GM18858 (cell line): ENCODE measurements at regions not wholly inside any gene's neighbourhood (a gene's known extent, or its start where the extent isn't known, plus 50 kb on each side); places are given as distances from the start of the nearest gene placed in this dataset.
"Not testable (repeated sequence)": the region's sequence is repeated elsewhere in the genome, so short reads cannot be mapped to it uniquely, and the experiment has no call there.

Experiments used
- ATAC-seq: cut with Tn5 transposase; IDR thresholded peaks from one replicate; pipeline ENCODE4 v1.9.1; 2021; ENCODE audit not compliant: unreplicated experiment

GRCh38 chr12:28689398-28690175, 459.5 kb upstream of the FAR2 start:
- ATAC-seq, result no peak

- ATAC-seq, result no peak
Measured at GRCh38 chr12:28693565-28694219, 455.4 kb upstream of the FAR2 start.

- ATAC-seq, result no peak
Measured at GRCh38 chr12:28698553-28698952, 450.5 kb upstream of the FAR2 start.

- ATAC-seq, result no peak
Measured at GRCh38 chr12:28699029-28699428, 450.0 kb upstream of the FAR2 start.

GRCh38 chr12:28700161-28700560, 448.9 kb upstream of the FAR2 start:
- ATAC-seq, result no peak

- no peak for ATAC-seq
Measured at GRCh38 chr12:28704477-28705169, 444.5 kb upstream of the FAR2 start.

- ATAC-seq, result no peak
Measured at GRCh38 chr12:28708918-28709371, 440.1 kb upstream of the FAR2 start.

GRCh38 chr12:28709986-28710685, 438.9 kb upstream of the FAR2 start:
- no peak for ATAC-seq

GRCh38 chr12:28710882-28711281, 438.2 kb upstream of the FAR2 start:
- no peak for ATAC-seq

GRCh38 chr12:28711421-28711820, 437.7 kb upstream of the FAR2 start:
- ATAC-seq, result no peak

- ATAC-seq, result no peak
Measured at GRCh38 chr12:28742791-28743190, 406.3 kb upstream of the FAR2 start.

GRCh38 chr12:28746734-28747325, 402.2 kb upstream of the FAR2 start:
- ATAC-seq, result no peak

- ATAC-seq, result no peak
Measured at GRCh38 chr12:28750946-28751685, 398.0 kb upstream of the FAR2 start.

- no peak for ATAC-seq
Measured at GRCh38 chr12:28755027-28755426, 394.1 kb upstream of the FAR2 start.

GRCh38 chr12:28759333-28759732, 389.7 kb upstream of the FAR2 start:
- ATAC-seq, result no peak

GRCh38 chr12:28760040-28760903, 388.8 kb upstream of the FAR2 start:
- not testable (repeated sequence) for ATAC-seq

- ATAC-seq, result not testable (repeated sequence)
Measured at GRCh38 chr12:28761897-28762296, 387.2 kb upstream of the FAR2 start.

GRCh38 chr12:28766398-28766797, 382.7 kb upstream of the FAR2 start:
- ATAC-seq, result no peak

GRCh38 chr12:28767836-28768348, 381.2 kb upstream of the FAR2 start:
- no peak for ATAC-seq
